ENCODE measurements at regions not wholly inside any gene's neighbourhood (a gene's known extent, or its start where the extent isn't known, plus 50 kb on each side); places are given as distances from the start of the nearest gene placed in this dataset.

GRCh38 chr9:89701221-89701798, 96.5 kb downstream of the GADD45G start:
- no peak for TF ChIP-seq CTCF (IDR thresholded peaks at IDR 0.05; ENCODE audit: insufficient read depth, low read depth, low read length, missing control alignments)
- H3K4me3 ChIP-seq (ENCODE audit: low read depth, low read length): peak overlapping the region; percentile 25
- peak; percentile 86 for DNase-seq (ENCODE audit: low read depth)

GRCh38 chr9:89702401-89702800, 97.6 kb downstream of the GADD45G start:
- H3K4me3 ChIP-seq (ENCODE audit: low read depth, low read length): no peak overlapping the region
- DNase-seq (ENCODE audit: low read depth): no peak

GRCh38 chr9:89705651-89706050, 100.8 kb downstream of the GADD45G start:
- no peak for TF ChIP-seq CTCF (IDR thresholded peaks at IDR 0.05; ENCODE audit: insufficient read depth, low read depth, low read length, missing control alignments)
- H3K4me3 ChIP-seq (ENCODE audit: low read depth, low read length): no peak overlapping the region
- no peak for DNase-seq (ENCODE audit: low read depth)

More at GRCh38 chr9:89702401-89702800, 97.6 kb downstream of the GADD45G start:
- TF ChIP-seq CTCF (IDR thresholded peaks at IDR 0.05; ENCODE audit: insufficient read depth, low read depth, low read length, missing control alignments): no peak

- no peak for DNase-seq (ENCODE audit: low read depth)
- TF ChIP-seq CTCF (IDR thresholded peaks at IDR 0.05; ENCODE audit: insufficient read depth, low read depth, low read length, missing control alignments): no peak
These were observed 101.3 kb downstream of the GADD45G start for GRCh38 chr9:89706086-89706485.

GRCh38 chr9:89706731-89707191, 101.9 kb downstream of the GADD45G start:
- H3K4me3 ChIP-seq (ENCODE audit: low read depth, low read length): no peak overlapping the region
- no peak for TF ChIP-seq CTCF (IDR thresholded peaks at IDR 0.05; ENCODE audit: insufficient read depth, low read depth, low read length, missing control alignments)
- peak; percentile 22 for DNase-seq (ENCODE audit: low read depth)

More at GRCh38 chr9:89706086-89706485, 101.3 kb downstream of the GADD45G start:
- no peak overlapping the region for H3K4me3 ChIP-seq (ENCODE audit: low read depth, low read length)

GRCh38 chr9:89710697-89711096, 105.9 kb downstream of the GADD45G start:
- no peak for TF ChIP-seq CTCF (IDR thresholded peaks at IDR 0.05; ENCODE audit: insufficient read depth, low read depth, low read length, missing control alignments)
- no peak for DNase-seq (ENCODE audit: low read depth)
- no peak overlapping the region for H3K4me3 ChIP-seq (ENCODE audit: low read depth, low read length)

GRCh38 chr9:89711866-89712265, 107.1 kb downstream of the GADD45G start:
- TF ChIP-seq CTCF (IDR thresholded peaks at IDR 0.05; ENCODE audit: insufficient read depth, low read depth, low read length, missing control alignments): no peak
- no peak for DNase-seq (ENCODE audit: low read depth)

More at GRCh38 chr9:89711866-89712265, 107.1 kb downstream of the GADD45G start:
- H3K4me3 ChIP-seq (ENCODE audit: low read depth, low read length): no peak overlapping the region

All from GM12865 (cell line).